ENCODE measurements at regions not wholly inside any gene's neighbourhood (a gene's known extent, or its start where the extent isn't known, plus 50 kb on each side); places are given as distances from the start of the nearest gene placed in this dataset.

DNA sequence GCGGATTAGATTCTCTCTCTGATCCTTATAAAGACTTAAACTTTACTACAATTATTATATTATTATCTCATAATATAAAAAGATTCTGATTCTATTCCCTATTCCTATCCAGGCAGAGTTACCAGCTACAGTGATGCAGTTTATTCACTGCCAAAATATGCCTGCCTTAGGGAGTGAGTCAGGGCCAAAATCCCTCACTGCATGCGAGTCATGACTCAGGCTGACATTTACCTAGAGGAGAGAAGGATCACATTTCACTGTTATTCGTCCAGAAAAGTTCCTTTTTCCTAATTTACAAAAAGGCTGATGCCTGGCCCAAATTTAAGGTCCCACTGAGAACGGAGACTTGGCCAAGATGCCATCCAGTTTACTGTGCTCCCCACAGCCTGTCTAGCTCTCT, 168.5 kb upstream of the LDB2 start (continued):
- TF ChIP-seq, protein P1, sequence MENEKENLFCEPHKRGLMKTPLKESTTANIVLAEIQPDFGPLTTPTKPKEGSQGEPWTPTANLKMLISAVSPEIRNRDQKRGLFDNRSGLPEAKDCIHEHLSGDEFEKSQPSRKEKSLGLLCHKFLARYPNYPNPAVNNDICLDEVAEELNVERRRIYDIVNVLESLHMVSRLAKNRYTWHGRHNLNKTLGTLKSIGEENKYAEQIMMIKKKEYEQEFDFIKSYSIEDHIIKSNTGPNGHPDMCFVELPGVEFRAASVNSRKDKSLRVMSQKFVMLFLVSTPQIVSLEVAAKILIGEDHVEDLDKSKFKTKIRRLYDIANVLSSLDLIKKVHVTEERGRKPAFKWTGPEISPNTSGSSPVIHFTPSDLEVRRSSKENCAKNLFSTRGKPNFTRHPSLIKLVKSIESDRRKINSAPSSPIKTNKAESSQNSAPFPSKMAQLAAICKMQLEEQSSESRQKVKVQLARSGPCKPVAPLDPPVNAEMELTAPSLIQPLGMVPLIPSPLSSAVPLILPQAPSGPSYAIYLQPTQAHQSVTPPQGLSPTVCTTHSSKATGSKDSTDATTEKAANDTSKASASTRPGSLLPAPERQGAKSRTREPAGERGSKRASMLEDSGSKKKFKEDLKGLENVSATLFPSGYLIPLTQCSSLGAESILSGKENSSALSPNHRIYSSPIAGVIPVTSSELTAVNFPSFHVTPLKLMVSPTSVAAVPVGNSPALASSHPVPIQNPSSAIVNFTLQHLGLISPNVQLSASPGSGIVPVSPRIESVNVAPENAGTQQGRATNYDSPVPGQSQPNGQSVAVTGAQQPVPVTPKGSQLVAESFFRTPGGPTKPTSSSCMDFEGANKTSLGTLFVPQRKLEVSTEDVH (IDR thresholded peaks at IDR 0.05; ENCODE audit: low read depth, partially characterized antibody): no peak
- TF ChIP-seq BCL3 (IDR thresholded peaks at IDR 0.05; ENCODE audit: borderline replicate concordance, insufficient read depth, low read depth, low read length, poor library complexity, severe bottlenecking): no peak
- TF ChIP-seq PRDM15 (CRISPR knock-in tag; IDR thresholded peaks at IDR 0.05): no peak
- no peak for TF ChIP-seq ZNF217 (IDR thresholded peaks at IDR 0.05)
- TF ChIP-seq HSF1 (IDR thresholded peaks at IDR 0.05; ENCODE audit: low read depth, low read length): no peak
- no peak for TF ChIP-seq HDAC2 (IDR thresholded peaks at IDR 0.05)
- TF ChIP-seq, protein P2, sequence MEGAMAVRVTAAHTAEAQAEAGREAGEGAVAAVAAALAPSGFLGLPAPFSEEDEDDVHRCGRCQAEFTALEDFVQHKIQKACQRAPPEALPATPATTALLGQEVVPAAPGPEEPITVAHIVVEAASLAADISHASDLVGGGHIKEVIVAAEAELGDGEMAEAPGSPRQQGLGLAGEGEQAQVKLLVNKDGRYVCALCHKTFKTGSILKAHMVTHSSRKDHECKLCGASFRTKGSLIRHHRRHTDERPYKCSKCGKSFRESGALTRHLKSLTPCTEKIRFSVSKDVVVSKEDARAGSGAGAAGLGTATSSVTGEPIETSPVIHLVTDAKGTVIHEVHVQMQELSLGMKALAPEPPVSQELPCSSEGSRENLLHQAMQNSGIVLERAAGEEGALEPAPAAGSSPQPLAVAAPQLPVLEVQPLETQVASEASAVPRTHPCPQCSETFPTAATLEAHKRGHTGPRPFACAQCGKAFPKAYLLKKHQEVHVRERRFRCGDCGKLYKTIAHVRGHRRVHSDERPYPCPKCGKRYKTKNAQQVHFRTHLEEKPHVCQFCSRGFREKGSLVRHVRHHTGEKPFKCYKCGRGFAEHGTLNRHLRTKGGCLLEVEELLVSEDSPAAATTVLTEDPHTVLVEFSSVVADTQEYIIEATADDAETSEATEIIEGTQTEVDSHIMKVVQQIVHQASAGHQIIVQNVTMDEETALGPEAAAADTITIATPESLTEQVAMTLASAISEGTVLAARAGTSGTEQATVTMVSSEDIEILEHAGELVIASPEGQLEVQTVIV (IDR thresholded peaks at IDR 0.05; ENCODE audit: borderline replicate concordance, partially characterized antibody): no peak
